RWPE2 (cell line): ENCODE measurements at regions not wholly inside any gene's neighbourhood (a gene's known extent, or its start where the extent isn't known, plus 50 kb on each side); places are given as distances from the start of the nearest gene placed in this dataset.
A peak's percentile ranks its signal among the peaks of the same experiment; 100 is the strongest.

ENCODE experiments used
- ATAC-seq: fragments of 200-7000 bp; cut with Tn5 transposase; 3 replicates; pipeline ENCODE4 v1.9.1; 2021; ENCODE audit warnings: low read depth
- DNase-seq: peaks from one replicate; pipeline ENCODE4 v3.0.0-alpha.2; 2020; ENCODE audit warnings: low spot score
- H3K27ac ChIP-seq: fragments of 450-650 bp; 2 replicates; pipeline ENCODE4 v1.5.1; 2017; ENCODE audit warnings: mild to moderate bottlenecking; ENCODE audit not compliant: poor library complexity, severe bottlenecking
- H3K27me3 ChIP-seq: fragments of 250-450 bp; sonication (Bioruptor Pico); 2 replicates; pipeline ENCODE4 v1.5.1; 2021; ENCODE audit warnings: mild to moderate bottlenecking, moderate library complexity; ENCODE audit not compliant: insufficient read depth, poor library complexity, severe bottlenecking
- H3K36me3 ChIP-seq: fragments of 250-450 bp; sonication (Bioruptor Pico); 2 replicates; pipeline ENCODE4 v1.5.1; 2020; ENCODE audit warnings: low read depth, mild to moderate bottlenecking, moderate library complexity
- H3K4me1 ChIP-seq: fragments of 250-450 bp; sonication (Bioruptor Pico); 2 replicates; pipeline ENCODE4 v1.5.1; 2021; ENCODE audit warnings: mild to moderate bottlenecking, moderate library complexity; ENCODE audit not compliant: insufficient read depth, poor library complexity, severe bottlenecking
- H3K4me3 ChIP-seq: fragments of 250-450 bp; sonication (Bioruptor Pico); 2 replicates; pipeline ENCODE4 v1.5.1; 2021; ENCODE audit warnings: mild to moderate bottlenecking, moderate library complexity; ENCODE audit not compliant: severe bottlenecking
- H3K9me3 ChIP-seq: fragments of 250-450 bp; sonication (Bioruptor Pico); 2 replicates; pipeline ENCODE4 v1.5.1; 2021; ENCODE audit warnings: mild to moderate bottlenecking, moderate library complexity; ENCODE audit not compliant: severe bottlenecking
- CTCF ChIP-seq: fragments of 450-650 bp; IDR thresholded peaks from one replicate; pipeline ENCODE4 v1.5.1; 2017; ENCODE audit warnings: mild to moderate bottlenecking, moderate library complexity; ENCODE audit not compliant: poor library complexity, severe bottlenecking

- no peak for TF ChIP-seq CTCF
- no peak for DNase-seq
- Histone ChIP-seq H3K27me3 (no peaks in the 10 kb centered on the region), H3K27ac (no peak overlapping the region), H3K36me3 (no peaks in the 10 kb centered on the region), H3K4me1 (peaks cover 7% of the 10 kb centered on the region), H3K9me3 (no peaks in the 10 kb centered on the region), H3K4me3 (no peak overlapping the region)
- ATAC-seq: no peak
These were observed 150.5 kb downstream of the ZNF330 start for GRCh38 chr4:141371206-141371605.

- peaks cover 7% of the 10 kb centered on the region for H3K4me1 ChIP-seq
- DNase-seq (peak; percentile 69), ATAC-seq (peak; percentile 100)
- no peaks in the 10 kb centered on the region for H3K36me3 ChIP-seq
- TF ChIP-seq CTCF: peak; percentile 91
- H3K9me3 ChIP-seq: no peaks in the 10 kb centered on the region
- H3K27me3 ChIP-seq: no peaks in the 10 kb centered on the region
- no peak overlapping the region for H3K4me3 ChIP-seq
- no peak overlapping the region for H3K27ac ChIP-seq
These were observed 155.2 kb downstream of the ZNF330 start for GRCh38 chr4:141375855-141376254.

- Histone ChIP-seq H3K9me3 (no peaks in the 10 kb centered on the region), H3K4me1 (peaks cover 7% of the 10 kb centered on the region), H3K4me3 (no peak overlapping the region), H3K27me3 (no peaks in the 10 kb centered on the region), H3K27ac (no peak overlapping the region), H3K36me3 (no peaks in the 10 kb centered on the region)
- DNase-seq (no peak), ATAC-seq (no peak)
- TF ChIP-seq CTCF: no peak
These were observed 156.1 kb downstream of the ZNF330 start for GRCh38 chr4:141376769-141377168.

DNA sequence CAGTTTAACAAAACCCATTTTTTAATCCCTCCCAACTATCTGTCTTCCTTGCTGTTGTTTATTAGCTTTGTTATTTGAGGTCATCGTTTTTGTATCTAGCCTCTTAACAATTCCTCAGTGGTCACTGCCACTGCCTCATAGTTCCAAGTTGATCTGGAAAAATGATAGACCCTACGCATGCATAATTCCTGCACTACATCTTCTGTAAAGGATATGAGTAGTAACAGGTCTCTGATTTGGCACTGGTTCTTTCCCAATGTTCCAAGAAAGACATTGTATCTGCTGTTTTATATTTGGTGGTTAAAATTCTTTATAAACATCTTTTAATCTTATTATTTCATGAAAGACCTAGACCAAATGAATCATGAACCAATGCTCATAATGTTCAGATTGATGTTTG is 166.6 kb downstream of the ZNF330 start:
- Histone ChIP-seq H3K27me3 (no peaks in the 10 kb centered on the region), H3K4me1 (peaks cover 28% of the 10 kb centered on the region), H3K36me3 (no peaks in the 10 kb centered on the region), H3K27ac (no peak overlapping the region), H3K9me3 (no peaks in the 10 kb centered on the region), H3K4me3 (no peak overlapping the region)
- no peak for TF ChIP-seq CTCF
- ATAC-seq: no peak
- no peak for DNase-seq

- H3K4me3 ChIP-seq: no peak overlapping the region
- H3K27ac ChIP-seq: peak overlapping the region; percentile 89
- TF ChIP-seq CTCF: no peak
- H3K27me3 ChIP-seq: no peaks in the 10 kb centered on the region
- H3K4me1 ChIP-seq: peaks cover 34% of the 10 kb centered on the region
- ATAC-seq (no peak), DNase-seq (no peak)
- H3K36me3 ChIP-seq: no peaks in the 10 kb centered on the region
- no peaks in the 10 kb centered on the region for H3K9me3 ChIP-seq
These were observed 167.8 kb downstream of the ZNF330 start for GRCh38 chr4:141388481-141388880.
